HG02642 (cell line): ENCODE measurements at regions not wholly inside any gene's neighbourhood (a gene's known extent, or its start where the extent isn't known, plus 50 kb on each side); places are given as distances from the start of the nearest gene placed in this dataset.

Source experiments
- ATAC-seq: cut with Tn5 transposase; IDR thresholded peaks from one replicate; pipeline ENCODE4 v1.9.1; 2021; ENCODE audit warnings: mild to moderate bottlenecking; ENCODE audit not compliant: unreplicated experiment, poor library complexity

- ATAC-seq = no peak
Measured at GRCh38 chr3:117706756-117707155, 997.2 kb downstream of the TUSC7 start.

- no peak for ATAC-seq
Measured at GRCh38 chr3:117708601-117709000, 999.0 kb downstream of the TUSC7 start.

- no peak for ATAC-seq
Measured at GRCh38 chr3:117709108-117709507, 999.5 kb downstream of the TUSC7 start.

GRCh38 chr3:117710501-117710900 lies 1000.9 kb downstream of the TUSC7 start:
- ATAC-seq = no peak

- peak; percentile 62 for ATAC-seq
Measured at GRCh38 chr3:117719316-117719926, 1009.8 kb downstream of the TUSC7 start.

GRCh38 chr3:117721866-117722265 lies 1012.3 kb downstream of the TUSC7 start:
- no peak for ATAC-seq

GRCh38 chr3:117722856-117723255 lies 1013.3 kb downstream of the TUSC7 start:
- no peak for ATAC-seq

- ATAC-seq = no peak
Measured at GRCh38 chr3:117723825-117724224, 1014.2 kb downstream of the TUSC7 start.

- ATAC-seq = no peak
Measured at GRCh38 chr3:117725314-117725713, 1015.7 kb downstream of the TUSC7 start.

- no peak for ATAC-seq
Measured at GRCh38 chr3:117726776-117727175, 1017.2 kb downstream of the TUSC7 start.

- ATAC-seq = no peak
Measured at GRCh38 chr3:117728226-117728625, 1018.6 kb downstream of the TUSC7 start.

GRCh38 chr3:117734496-117734895 lies 1024.9 kb downstream of the TUSC7 start:
- ATAC-seq = no peak

GRCh38 chr3:117735481-117736101 lies 1026.0 kb downstream of the TUSC7 start:
- ATAC-seq = no peak

- ATAC-seq = no peak
Measured at GRCh38 chr3:117736846-117737245, 1027.3 kb downstream of the TUSC7 start.

GRCh38 chr3:117743993-117744392 lies 1034.4 kb downstream of the TUSC7 start:
- no peak for ATAC-seq

GRCh38 chr3:117744935-117745334 lies 1035.4 kb downstream of the TUSC7 start:
- ATAC-seq = no peak

- no peak for ATAC-seq
Measured at GRCh38 chr3:117745516-117745915, 1035.9 kb downstream of the TUSC7 start.

- ATAC-seq = no peak
Measured at GRCh38 chr3:117746066-117746465, 1036.5 kb downstream of the TUSC7 start.

- no peak for ATAC-seq
Measured at GRCh38 chr3:117748131-117748530, 1038.6 kb downstream of the TUSC7 start.

- ATAC-seq = no peak
Measured at GRCh38 chr3:117750674-117751269, 1041.2 kb downstream of the TUSC7 start.

- ATAC-seq = no peak
Measured at GRCh38 chr3:117751651-117752050, 1042.1 kb downstream of the TUSC7 start.
